Glomerular visceral epithelial cell (primary cell): ENCODE measurements at regions not wholly inside any gene's neighbourhood (a gene's known extent, or its start where the extent isn't known, plus 50 kb on each side); places are given as distances from the start of the nearest gene placed in this dataset.
A peak's percentile ranks its signal among the peaks of the same experiment; 100 is the strongest.

ENCODE experiments used
- DNase-seq: peaks from one replicate; pipeline ENCODE4 v3.0.0-alpha.2; 2016; ENCODE audit errors: extremely low spot score

DNA sequence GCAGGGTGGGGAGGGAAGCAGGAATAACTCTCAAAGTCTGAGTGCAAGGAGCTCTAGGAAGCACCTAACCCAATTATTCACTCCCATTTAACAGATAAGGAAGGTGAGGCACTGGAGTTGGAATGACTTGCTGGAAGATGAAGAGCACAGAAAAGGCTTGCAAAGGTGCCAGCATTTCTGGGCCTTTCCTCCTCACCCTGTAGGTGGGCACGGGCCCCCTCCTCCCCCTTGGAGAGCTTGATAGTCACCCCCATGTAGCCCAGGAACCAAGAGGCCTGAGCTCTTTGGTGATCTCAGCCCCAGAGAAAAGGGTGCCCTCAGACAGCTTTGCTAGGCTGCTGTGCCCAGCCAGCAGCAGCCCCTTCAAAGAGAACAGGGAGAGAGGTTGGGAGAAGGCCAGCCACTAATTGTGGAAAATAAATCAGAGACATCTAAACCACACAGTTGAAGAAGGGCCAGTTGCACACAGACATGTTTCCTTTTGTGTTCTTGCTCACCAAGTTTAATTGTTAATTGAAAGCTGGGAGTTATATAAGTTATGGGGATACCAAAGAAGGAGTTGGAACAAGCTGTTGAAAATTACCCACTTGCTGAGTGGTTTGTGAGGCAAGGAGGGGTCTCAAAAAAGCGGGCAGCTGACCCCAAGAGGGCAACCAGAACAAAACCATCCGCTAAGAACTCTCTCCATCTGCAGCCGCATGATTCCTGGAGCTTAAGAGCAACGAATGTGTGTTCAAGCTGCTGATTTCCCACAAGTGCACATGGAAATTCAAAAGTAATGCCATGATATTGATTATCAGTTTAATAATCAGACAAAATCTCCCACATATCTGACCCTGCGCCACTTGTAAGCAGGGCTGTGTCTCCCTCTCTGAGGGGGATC, 77.0 kb downstream of the MRPL14 start:
- DNase-seq = no peak

GRCh38 chr6:44049163-44049988, 77.9 kb downstream of the MRPL14 start:
- DNase-seq = no peak

GRCh38 chr6:44048277-44048676, 79.0 kb downstream of the MRPL14 start:
- DNase-seq = no peak

- DNase-seq = no peak
These were observed 79.5 kb downstream of the MRPL14 start for GRCh38 chr6:44047801-44048200.

DNA sequence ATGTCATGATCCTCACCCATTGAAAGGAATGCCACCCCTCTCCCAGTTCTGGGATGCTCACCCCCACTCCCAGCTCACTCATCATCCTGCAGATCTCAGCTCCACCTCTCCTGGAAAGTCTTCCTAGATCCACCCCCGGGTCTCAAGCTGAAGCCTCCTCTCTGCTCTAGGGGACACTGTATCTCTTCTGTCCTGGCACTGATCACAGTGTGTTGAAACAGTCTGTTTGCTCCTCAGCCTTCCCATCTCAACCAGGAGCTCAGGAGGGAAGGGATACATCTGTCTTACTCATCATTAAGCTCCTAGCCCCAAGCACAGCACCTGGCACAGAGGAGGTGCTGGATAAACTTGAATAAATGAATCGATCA, 80.1 kb downstream of the MRPL14 start:
- no peak for DNase-seq

- no peak for DNase-seq
These were observed 80.6 kb downstream of the MRPL14 start for GRCh38 chr6:44046516-44047178.

- DNase-seq = no peak
These were observed 81.6 kb downstream of the MRPL14 start for GRCh38 chr6:44045672-44046015.

DNA sequence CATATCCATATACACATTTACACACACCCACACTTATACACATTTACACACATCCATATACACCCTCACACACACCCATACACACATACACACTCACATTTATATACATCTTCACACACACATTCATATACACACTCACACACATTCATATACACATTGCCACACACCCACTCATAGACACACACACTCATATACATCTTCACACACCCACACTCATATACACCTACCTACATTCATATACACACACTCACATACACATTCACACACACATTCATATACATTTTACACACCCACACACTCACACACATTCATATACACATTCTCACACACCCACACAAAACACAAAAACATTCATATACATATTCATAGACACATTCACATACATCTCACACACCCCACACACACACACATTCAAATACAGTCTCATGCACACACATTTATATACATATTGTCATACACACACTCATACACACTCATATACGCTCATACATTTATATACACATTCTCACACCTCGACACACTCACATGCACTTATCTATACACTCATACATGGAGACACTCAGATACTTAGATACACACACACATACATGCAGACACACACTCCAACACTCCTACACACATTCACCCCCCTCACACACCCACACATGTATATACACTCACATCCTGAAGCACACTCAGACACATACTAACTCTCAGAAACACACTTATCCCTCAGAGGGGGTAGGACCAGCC, 82.1 kb downstream of the MRPL14 start:
- DNase-seq = no peak

DNA sequence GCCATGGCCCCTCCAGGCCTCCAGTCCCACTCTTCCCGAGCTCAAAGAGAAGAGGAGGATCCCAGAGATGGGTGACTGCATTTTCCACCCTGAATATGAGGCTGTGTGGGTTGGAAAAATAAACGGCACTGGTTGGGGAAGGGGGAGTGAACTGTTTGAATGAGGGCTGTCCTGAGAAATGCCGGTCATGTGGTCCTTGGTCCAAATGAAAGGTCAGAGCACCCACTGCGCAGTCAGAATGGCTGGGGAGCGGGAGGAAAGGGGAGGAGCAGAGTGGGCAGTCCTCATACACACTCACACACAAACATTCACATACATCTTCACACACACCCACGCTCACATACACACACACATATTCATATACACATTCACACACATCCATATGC, 83.1 kb downstream of the MRPL14 start:
- no peak for DNase-seq

DNA sequence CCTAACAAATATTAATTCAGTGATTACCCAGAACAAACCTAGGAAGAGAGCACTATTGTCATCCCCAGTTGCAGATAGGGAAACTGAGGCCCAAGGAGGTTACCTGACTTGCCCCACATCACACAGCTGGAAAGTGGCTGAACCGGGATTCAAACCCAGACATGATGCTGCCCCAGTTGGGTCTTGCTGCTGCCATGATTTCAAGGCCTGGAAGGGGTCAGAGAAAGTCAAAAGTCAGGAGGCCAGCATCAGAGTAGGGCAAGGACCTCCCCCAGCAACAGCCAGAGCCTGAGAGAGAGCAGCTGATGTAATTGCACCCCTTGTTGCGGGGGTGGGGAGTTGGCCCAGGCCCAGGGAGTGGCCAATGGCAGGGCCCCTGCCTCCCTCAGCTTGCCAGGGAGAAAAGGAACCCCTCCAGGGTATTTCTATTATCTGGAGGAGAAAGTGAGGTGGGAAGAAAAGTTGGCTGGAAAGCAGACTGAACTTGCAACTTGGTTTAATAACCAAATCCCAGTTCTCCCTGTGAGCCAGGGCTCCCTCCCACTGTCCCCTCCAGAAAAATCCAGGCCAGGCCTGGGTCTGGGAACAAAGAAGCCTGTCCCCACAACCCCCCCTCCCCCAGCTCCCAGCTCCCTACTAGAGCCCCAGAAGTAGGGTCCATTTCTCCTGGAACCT, 83.6 kb downstream of the MRPL14 start:
- peak; percentile 68 for DNase-seq

GRCh38 chr6:44042989-44043478, 84.2 kb downstream of the MRPL14 start:
- peak; percentile 74 for DNase-seq

DNA sequence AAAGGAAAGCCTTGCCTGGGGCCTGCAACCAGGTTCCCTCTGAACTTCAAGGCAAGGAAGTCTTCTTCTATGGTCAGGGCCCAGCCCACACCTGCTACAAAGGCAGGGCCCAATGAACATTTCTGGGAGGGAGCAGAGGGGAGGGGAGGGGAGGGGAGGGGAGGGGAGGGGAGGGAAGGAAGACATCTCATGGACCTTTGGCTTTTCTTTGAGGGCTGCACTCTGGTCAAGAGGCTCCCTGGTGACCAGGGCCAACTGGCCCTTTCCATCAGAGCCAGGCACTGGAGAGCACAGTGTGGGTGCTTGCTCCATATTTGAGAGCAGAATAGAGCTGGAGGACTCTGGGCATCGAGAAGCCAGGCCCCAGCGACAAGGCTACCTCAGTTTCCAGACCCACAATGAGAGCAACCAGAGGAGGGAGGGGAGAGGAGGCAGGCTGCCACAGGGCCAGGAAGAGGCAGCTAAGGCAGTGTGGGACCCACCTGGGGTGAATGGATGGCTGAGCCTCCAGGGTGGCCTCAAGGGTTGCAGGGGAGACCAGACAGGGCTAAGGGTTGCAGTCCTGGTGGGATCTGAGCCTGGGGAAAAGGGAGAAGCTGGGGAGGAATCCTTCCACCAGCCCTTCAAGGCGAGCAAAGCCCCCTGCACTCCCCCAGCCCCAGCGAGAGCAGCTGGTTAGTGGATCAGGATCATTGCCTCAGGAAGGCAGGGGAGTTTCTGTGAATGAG, 84.8 kb downstream of the MRPL14 start:
- no peak for DNase-seq

GRCh38 chr6:44041461-44042260, 85.6 kb downstream of the MRPL14 start:
- peak; percentile 97 for DNase-seq

DNA sequence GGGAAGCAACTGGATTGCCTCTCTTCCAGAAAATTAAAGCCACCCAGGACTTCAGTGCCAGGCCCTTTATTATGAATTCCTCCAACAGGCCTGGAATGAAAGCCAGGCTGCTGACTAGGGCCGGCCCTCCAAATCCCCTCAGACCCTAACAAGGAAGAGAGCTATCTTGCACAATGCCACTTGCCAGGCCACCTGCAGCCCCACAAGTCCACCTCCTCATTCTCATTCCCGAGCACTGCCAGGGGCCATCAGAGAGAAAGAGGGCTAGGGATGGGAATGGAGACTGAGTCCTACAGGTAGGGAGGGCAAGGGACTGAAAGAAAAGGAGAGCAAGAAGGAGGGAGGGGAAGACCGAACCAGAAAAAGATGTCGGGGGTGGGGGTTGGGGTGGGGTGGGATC, 86.5 kb downstream of the MRPL14 start:
- no peak for DNase-seq

- DNase-seq = no peak
These were observed 87.4 kb downstream of the MRPL14 start for GRCh38 chr6:44039839-44040350.

GRCh38 chr6:44039191-44039719, 88.0 kb downstream of the MRPL14 start:
- DNase-seq = no peak

- DNase-seq = no peak
These were observed 88.6 kb downstream of the MRPL14 start for GRCh38 chr6:44038543-44039065.

- DNase-seq = no peak
These were observed 89.3 kb downstream of the MRPL14 start for GRCh38 chr6:44037847-44038542.
